ENCODE measurements at regions not wholly inside any gene's neighbourhood (a gene's known extent, or its start where the extent isn't known, plus 50 kb on each side); places are given as distances from the start of the nearest gene placed in this dataset.
"Not testable (repeated sequence)": the region's sequence is repeated elsewhere in the genome, so short reads cannot be mapped to it uniquely, and the experiment has no call there.

DNA sequence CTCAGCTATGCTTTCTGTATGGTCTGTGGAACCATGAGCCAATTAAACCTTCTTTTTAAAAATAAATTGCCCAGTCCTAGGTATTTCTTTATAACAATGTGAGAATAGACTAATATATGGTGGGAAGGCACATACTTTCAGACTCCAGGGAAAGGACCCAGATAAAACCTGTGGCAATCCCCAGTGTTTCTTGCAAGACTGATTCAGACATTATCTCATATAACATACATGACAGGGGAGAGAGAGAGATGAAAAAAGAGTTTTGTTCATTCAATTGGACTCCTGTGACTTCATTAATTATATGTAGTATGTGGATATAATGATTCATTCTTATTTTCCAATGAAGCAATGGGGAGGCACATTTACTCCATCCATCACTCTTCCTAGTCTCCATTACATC, 291.4 kb upstream of the PRKX start:
- no peak for DNase-seq

DNA sequence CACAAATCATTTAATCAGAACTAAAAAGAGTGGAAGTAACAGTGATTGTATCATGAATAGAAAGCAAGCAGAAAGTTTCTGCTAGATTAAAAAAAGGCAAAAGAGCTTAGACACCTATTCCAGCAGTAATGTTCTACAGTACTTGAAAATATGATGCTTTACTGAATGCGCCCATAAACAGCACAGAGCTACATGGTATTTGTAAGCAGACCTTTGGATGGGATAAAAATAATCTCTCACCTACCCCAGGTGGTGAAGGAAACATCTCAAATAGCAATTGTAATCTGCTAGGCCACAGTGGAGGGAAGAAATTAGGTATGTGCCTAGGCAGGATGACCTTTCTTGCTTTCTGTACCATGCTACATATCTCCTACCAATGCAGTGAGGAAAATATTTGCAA, 280.9 kb upstream of the PRKX start:
- no peak for DNase-seq

DNA sequence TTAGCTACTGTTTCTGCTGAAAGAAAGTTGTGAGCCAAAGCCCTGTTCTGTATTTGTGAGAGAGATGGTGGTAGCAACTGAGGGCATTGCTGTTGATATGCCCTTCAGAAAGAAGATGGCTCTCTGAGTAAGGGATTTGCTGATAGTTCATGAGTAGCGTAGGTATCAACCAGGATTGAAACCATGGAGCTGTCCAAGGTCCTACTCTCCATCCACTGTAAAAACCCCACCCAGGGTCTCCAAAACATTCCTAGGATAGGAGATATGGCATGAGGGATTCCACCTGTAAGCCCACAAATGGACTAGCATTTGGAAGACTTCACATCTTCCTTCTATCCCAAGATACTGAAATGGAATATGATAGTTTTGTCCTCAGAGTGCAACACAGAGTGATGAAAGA, 277.1 kb upstream of the PRKX start:
- peak; percentile 5 for DNase-seq

DNA sequence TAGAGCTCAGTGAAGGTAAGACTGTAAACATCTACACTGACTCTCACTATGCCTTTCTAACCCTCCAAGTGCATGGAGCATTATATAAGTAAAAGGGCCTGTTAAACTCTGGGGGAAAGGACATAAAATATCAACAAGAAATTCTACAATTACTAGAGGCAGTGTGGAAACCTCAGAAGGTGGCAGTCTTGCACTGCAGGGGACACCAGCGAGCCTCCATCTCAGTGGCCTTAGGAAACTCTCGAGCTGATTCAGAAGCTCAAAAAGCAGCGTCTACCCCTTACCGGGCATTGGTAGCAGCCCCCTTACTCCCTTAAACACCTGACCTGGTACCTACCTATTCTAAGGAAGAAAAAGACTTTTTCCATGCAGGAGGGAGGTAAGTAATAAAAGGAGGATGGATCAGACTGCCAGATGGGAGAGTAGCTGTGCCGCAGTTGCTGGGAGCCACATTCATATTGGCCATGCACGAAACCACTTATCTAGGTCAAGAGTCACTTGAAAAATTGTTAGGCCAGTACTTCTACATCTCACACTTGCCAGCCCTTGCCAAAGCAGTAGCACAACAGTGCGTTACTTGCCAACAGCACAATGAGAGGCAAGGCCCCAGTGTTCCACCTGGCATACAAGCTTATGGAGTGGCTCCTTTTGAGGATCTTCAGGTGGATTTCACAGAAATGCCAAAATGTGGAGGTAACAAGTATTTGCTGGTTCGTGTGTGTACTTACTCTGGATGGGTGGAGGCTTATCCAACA, 258.8 kb upstream of the PRKX start:
- not testable (repeated sequence) for DNase-seq

DNA sequence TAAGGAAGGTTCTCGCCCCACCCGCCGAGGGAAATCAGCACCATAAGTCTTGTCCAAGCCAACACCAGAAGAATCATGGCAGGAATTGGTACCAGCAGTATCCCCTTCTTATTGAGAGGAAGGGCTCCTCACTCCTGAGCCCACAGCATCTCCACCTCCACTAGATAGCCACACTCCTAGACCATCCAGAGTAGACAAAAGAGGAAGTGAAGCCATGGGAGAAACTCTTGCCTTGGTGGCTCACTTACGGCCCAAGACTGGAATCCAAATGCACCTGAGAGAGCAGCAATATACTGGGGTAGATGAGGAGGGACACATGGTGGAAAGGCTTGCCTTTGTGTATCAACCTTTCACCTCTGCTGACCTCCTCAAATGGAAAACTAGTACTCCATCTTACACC, 255.3 kb upstream of the PRKX start:
- no peak for DNase-seq

DNA sequence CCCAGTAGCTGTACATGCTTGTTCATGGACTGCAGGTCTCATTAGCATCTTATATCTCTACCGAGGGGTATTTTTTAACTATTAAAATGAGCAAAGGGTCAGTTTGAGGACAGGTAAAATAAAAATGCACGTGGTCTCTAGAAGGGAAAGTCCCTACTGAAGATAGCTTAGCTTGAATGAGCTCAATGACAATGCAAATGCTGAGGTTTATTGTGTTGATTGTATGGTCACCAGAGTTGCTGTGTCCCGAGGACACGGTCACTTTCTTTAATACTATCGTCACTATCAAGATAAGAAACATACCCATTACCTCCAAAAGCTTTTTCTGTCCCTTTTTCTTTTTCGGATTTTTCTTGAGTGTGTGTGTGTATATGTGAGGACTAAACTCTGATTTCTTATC, 250.5 kb upstream of the PRKX start:
- no peak for DNase-seq

DNA sequence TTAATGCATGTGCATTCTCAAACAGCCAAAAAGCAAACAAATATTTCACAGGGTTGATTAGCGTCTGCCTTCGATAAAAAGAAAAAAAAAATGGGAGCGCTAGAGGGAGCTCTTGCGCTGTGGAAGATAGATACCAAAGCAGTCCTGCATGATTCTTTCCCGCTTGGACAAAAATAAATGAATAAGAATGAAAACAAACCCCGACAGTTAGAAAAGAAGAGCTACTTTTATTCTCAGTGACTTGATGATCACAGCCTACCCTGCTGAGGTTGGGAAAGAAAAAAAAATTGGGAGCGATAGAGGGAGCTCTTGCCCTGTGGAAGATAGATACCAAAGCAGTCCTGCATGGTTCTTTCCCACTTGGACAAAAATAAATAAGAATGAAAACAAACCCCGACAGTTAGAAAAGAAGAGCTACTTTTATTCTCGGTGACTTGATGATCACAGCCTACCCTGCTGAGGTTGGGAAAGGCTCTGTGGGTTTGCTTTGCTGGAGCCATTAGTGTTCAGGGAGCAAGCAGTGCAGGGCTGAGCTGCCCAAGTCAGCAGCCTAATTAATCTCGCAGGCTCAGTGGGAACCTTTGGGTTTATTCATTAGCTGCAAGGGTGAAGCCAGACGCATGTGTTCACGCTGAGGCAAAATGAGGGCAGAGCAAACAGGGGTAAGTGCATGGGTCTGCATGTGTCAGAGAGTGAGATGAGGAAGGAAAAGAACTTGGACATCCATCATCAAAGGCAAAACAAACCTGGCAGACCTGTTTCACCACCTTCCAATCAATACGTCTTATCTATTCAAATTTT, 249.3 kb upstream of the PRKX start:
- DNase-seq: peak; percentile 24

DNA sequence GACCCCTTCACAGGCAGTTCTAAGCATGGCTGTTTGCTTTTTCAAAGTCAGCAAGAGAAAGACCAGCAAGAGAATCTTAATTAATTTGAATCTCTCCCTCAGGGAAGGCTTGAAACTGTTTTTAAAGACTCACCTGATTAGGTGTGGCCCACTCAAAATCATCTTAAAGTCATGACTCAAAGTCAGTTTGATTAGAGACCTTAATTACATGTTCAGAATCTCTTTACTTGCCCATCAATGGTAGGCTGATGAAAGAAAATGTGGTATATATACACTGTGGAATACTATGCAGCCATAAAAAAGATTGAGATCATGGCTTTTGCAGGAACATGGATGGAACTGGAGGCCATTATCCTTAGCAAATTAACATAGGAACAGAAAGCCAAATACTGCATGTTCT, 247.5 kb upstream of the PRKX start:
- DNase-seq: no peak

DNA sequence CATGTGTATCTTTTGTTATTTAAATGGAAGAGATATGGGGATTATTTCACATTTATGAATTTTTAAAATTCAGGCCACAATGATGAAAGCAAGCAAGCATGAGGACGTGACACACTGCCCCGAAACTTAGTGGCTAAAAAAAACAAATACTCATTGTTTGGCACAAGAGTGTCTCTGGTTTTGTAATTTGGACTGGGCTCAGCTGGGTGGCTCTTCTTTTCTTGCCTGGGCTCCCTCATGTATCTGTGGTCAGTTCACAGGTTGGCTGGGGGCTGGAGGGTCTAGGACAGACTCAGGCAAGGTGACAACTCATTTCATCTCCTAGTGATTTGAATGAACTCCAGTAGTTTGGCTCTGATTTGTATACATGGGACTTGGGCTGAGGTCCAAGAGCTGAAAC, 238.4 kb upstream of the PRKX start:
- no peak for DNase-seq

DNA sequence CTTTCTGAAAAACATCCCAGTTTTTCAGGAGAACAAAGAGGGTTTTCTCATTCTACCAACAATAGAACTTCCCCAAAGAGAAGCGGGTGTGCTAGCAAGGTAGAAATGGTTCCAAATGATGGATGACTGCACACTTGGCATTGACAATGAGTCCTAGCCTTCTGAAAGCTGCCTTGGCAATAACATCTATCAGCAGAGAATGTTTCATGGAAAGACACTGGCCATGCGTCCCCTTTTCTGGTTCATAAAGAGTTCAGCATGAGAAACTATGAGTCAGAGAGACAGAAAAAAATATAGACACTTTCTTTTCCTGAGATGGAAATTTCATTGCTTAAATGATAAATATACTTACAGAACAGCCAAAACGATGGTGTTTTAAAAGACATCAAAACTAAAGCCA, 236.9 kb upstream of the PRKX start:
- no peak for DNase-seq

DNA sequence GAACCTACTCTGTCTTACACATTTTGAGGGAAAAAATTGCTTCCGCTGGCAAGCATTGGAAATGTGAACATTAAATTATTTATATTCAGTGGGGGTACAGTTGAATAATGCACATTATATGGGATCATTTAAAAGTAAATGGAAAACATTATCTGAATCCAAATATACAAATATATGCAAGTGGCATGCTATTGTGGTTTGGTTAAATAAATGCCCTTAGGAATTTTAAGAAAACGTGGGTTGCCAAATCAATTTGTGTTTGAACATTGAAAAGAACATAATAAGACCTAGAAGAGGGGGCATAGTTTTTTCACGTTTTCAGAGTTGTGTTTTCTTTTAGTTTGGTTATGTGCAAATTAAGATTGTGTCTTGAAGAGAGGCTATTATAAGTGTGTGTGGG, 230.5 kb upstream of the PRKX start:
- no peak for DNase-seq

DNA sequence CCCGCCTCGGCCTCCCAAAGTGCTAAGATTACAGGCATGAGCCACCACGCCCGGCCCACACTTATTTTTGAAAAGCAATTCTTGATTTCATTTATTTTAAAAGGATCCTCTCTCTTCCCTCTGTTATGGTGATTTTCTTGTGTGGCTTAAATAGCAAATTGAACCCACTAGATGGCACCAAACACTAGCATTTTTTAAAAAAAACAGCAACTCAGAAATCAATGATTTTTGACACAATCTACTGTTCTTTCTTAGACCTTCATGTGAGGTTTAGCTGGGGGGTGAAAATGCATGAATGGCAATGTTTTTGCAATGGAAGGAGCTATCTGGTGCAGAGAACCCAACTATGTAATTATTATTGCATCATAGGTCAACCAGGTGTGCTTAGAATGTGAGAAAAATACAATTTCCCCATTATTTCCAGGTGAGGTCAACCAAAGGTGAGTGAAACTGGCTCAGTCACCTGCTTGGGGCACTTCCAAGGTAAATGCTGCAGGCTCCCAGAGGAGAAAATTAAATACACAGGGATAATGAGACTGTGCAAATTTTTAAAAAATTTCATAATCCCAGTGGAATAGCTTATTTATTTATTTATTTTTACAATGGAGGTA, 226.7 kb upstream of the PRKX start:
- DNase-seq: peak; percentile 35

DNA sequence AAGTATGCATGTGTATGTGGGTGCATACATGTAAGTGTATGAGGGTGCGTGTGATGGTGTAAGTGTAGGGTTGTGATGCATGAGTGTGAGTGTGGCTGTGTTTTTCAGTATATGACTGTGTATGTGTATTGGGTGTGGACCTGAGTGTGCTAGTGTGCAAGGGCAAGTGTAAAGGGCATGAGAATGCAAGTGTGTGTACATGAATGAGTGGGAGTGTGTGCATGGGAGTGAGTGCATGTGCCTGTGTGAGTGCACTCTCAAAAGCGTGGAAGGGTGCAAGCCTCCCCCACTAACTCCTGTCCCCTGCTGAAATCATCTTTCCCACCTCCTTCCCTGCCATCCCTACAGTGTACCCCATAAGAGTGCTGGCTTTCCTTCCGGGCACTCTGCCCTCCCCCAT, 225.1 kb upstream of the PRKX start:
- DNase-seq: no peak

DNA sequence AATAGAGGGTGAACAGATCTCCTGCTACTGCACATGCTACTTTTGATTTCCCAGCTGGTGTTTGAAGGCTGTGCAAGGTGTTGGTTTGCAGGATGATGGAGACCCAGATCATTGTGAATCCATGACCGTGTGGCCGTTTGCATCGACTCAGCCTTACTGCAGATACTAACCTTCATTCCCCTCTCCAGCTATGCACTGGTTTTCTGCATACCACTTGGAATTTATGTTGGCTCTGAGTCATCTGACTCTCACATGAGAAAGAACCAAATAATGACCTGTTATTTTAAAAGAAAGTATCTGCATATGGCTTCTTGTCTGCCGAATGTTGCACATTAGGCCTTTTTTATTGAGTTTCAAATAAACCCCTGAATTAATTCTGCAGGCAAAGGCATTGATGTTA, 221.7 kb upstream of the PRKX start:
- DNase-seq: not testable (repeated sequence)

DNA sequence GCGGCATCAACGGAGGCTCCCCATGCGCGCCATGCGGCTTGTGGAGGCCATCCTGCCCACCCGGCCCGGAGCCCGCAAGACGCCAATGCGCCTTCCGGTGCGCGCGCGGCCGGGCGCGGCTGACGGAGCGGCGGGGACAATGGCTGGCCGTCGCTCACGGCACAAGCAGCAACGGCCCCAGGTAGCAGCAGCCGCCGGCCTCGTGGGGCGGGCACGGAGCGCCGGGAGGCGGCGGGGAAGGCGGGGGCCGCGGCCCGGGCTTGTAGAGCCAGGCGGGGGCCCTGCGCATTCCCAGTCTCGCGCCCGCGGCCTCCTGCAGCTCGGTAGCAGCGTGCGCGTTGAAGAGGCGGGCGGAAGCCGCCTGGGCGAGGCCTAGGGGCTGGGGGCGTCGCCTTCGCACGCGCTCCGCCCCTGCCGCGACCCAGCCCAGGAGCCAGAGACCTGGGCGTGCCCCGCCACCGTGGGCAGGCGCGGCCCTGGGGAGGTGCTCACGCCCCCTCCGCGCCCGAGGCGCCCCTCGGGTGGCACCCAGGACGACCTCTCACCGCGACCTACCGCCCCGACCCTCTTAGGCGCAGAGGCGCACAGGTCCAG, 207.1 kb upstream of the PRKX start:
- DNase-seq: not testable (repeated sequence)

DNA sequence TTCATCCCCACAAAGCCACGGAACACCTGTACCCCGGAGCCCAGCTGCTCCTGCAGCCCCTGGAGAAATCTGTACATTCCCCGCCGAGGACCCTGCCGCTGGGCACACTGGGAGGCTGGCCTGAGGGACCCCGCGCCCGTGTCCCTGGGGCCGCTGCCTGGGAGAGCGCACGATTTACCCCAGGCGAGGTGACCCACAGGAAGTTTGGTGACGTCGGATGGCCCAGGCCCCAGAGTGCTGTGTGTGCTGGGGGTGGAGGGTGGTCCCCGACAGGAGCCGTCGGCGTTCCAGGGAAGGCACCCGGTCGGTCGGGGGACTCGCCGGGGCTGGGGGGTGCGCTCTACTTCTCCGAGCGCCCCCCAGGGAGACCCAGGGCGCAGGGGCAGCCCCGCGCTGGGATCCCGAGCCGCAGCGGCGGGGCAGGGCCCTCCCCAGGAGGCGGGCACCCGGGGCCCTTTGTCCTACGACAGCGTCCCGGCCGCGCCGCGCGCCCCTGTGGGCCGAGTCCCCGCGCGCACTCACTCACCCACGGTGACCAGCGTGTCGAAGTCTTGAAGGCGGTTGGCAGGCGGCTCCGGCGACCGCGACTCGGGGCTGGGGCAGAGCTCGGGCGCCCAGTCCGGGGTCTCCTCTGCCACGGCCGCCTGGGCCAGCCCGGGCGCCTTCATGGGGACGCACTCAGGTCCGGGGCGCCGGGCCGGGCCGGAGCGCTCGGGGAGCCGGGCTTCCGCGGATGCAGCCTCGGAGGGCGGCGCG, 206.4 kb upstream of the PRKX start:
- not testable (repeated sequence) for DNase-seq

DNA sequence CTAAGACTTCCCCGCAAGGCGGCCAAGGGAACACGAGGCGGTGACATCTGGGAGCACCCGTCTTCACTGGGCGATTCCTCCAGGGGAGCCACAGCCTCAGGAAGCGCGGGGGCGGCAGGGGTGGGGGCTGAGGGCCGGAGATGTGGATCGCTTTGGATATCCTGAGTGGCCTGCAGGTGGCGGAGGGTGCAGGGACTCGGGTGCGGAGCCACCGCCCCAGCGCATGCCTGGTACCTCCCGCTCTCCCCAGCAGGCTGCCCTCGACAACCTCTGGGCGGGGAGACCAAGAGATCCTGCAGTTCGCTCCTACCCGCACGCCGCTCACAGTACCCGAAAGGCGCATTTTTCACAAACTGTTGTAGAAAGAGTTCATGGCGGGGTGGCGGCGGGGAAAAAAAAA, 201.4 kb upstream of the PRKX start:
- DNase-seq: not testable (repeated sequence)

DNA sequence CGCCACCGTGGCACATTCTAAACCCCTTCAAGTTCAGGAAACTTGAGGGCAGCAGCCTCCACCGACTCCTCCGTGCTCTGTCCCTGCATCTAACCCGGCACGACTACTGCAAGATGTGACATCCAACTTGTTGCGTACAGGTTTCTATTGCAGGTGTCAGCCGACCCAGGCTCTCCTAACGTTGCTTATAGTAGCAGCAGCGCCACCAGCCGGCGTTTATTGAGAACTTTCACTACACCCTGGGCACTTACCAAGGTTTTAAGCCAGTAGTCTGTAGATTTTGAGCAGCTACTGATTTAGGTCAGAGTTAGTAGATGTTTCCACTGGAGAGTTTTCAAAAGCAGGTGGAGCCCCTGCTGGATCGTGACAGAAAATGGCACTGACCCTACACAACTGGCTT, 200.6 kb upstream of the PRKX start:
- DNase-seq: not testable (repeated sequence)

DNA sequence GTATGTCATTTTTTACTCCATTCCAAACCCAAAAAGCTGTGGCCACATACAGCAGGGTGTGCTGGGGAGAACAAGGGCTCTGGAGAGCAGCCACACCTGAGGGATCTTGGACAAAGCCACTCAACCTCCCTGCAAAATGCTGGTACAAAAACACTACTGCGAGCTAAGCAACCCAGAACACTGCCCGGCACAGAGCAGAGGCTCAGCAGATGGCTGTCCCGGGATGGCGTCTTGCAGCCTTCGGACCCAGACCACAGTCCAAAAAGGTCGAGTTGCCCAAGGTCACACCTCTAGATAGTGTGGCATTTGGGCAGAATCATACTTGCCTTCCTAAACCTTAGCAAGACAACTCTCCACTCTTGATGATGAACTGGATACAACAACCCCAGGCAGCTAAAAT, 197.6 kb upstream of the PRKX start:
- DNase-seq: not testable (repeated sequence)

DNA sequence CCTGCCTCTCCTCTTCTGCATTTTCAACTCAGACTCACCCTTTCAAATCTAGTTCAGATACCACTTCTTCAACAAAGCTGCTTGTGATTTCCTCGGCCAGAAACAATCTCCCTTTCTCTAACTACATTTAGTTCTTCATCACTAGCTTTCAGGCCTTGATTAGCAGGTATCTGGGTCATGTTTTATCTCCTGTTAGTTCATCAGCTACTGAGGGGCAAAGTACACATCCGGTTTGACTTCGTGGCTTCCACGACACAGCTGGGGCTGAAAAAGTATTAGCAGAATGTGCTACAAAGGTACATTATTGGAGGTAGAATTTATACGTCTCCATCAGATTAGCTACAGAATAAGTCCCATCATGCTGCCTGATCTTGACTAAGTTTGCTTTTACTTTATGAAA, 197.2 kb upstream of the PRKX start:
- not testable (repeated sequence) for DNase-seq

DNA sequence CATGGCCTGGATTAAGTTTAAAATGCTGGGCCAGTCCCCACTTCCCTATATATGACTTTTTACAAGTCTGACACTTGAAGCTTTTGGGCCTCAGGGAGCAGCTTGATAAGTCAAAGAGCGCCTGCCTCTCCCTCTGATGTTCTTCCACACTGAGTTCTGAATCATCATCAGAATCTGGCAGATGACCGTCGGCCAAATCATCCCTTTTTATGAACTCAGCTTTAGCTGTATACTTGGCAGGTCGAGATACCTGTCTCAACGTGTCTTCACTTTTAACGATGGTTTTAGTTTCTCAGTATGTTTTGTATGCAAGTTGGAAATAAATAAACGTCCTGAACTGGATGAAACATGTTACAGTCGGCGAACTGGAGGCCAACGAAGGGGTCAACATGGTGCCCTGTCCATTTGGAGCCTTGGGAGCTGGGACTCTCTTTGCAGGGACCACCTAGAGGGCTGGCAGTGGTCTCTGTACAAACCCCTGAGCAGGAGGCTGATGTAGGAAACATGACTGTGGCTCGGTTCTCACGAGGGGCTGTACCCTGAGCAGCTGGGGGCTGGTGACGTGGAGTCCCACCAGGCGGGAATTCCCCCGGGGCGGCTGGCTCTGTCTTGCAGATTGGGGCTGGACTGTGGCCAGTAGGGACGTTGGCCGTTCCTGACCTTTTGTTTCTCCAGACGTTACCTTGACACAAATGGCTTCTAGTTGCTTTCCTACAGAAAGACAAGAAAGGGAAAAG, 192.2 kb upstream of the PRKX start:
- DNase-seq: not testable (repeated sequence)

DNA sequence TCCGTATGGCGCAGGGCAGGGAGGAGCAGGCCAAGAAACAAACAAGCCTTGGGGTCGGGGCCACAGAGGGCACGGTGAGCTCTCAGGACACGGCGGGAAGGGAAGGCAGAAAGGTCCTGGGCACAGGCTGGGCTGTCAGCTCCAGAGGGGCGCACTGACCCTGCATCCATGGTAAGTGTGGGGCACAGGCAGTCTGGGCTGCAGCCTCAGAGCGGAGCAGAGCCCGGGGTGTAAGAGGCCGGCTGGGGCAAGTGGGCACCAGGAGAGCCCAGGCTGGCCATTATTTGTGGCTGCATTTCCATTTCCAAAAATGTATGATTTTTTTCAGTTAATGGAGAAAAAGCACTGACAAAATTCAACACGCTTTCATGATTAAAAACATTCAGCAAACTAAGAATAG, 188.8 kb upstream of the PRKX start:
- not testable (repeated sequence) for DNase-seq

All from RPMI8226 (cell line).